ENCODE measurements at regions not wholly inside any gene's neighbourhood (a gene's known extent, or its start where the extent isn't known, plus 50 kb on each side); places are given as distances from the start of the nearest gene placed in this dataset.
"Not testable (repeated sequence)": the region's sequence is repeated elsewhere in the genome, so short reads cannot be mapped to it uniquely, and the experiment has no call there.

GRCh38 chr1:112127606-112128005, 138.1 kb upstream of the KCND3 start:
- TF ChIP-seq, protein P1, sequence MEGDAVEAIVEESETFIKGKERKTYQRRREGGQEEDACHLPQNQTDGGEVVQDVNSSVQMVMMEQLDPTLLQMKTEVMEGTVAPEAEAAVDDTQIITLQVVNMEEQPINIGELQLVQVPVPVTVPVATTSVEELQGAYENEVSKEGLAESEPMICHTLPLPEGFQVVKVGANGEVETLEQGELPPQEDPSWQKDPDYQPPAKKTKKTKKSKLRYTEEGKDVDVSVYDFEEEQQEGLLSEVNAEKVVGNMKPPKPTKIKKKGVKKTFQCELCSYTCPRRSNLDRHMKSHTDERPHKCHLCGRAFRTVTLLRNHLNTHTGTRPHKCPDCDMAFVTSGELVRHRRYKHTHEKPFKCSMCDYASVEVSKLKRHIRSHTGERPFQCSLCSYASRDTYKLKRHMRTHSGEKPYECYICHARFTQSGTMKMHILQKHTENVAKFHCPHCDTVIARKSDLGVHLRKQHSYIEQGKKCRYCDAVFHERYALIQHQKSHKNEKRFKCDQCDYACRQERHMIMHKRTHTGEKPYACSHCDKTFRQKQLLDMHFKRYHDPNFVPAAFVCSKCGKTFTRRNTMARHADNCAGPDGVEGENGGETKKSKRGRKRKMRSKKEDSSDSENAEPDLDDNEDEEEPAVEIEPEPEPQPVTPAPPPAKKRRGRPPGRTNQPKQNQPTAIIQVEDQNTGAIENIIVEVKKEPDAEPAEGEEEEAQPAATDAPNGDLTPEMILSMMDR (optimal IDR thresholded peaks at IDR 0.05 in 1 of 3, IDR thresholded peaks at IDR 0.05 in 1 of 3, conservative IDR thresholded peaks at IDR 0.05 in 1 of 3; ENCODE audit: extremely low read depth in 1 of 3, insufficient read depth in 2 of 3, low read length in 3 of 3): not testable (repeated sequence)
- not testable (repeated sequence) for TF ChIP-seq EZH2 (IDR thresholded peaks at IDR 0.05; ENCODE audit: low read length)
